Caco-2 (cell line): ENCODE measurements at regions not wholly inside any gene's neighbourhood (a gene's known extent, or its start where the extent isn't known, plus 50 kb on each side); places are given as distances from the start of the nearest gene placed in this dataset.
"Not testable (repeated sequence)": the region's sequence is repeated elsewhere in the genome, so short reads cannot be mapped to it uniquely, and the experiment has no call there.

Source experiments
- BruUV-seq: library from RNA; stranded (reverse); fragments of 400-500 nt; replicated peaks from 2 replicates; lab custom pipeline; 2021; lab: Mats Ljungman, UMichigan
- CTCF ChIA-PET: fragments of 300-600 bp; sonication (Branson Sonifier 250); formaldehyde crosslinking; loops from one replicate; lab custom pipeline; 2022; ENCODE audit warnings: antibody characterized with exemption; lab: Charles Lee
- POLR2A ChIA-PET: fragments of 300-600 bp; sonication (Branson Sonifier 250); formaldehyde crosslinking; loops from one replicate; lab custom pipeline; 2022; ENCODE audit warnings: antibody characterized with exemption; lab: Charles Lee
- DNase-seq, 2 experiments: peaks; one replicate each; pipeline versions ENCODE4 v3.0.0 to v3.0.0-alpha.2; 2020 to 2022
- H3K27me3 ChIP-seq: replicated peaks from 2 replicates; pipeline ENCODE4 v1.6.0; 2011; ENCODE audit warnings: low read length; ENCODE audit not compliant: control insufficient read depth, insufficient read depth
- H3K36me3 ChIP-seq: 2 replicates; pipeline ENCODE4 v1.5.1; 2011; ENCODE audit warnings: low read length; ENCODE audit not compliant: control insufficient read depth, insufficient read depth
- H3K4me1 ChIP-seq: fragments of 250-450 bp; sonication (Bioruptor Pico); 2 replicates; pipeline ENCODE4 v1.5.1; 2020; ENCODE audit warnings: mild to moderate bottlenecking
- H3K4me3 ChIP-seq: 2 replicates; pipeline ENCODE4 v1.5.1; 2011; ENCODE audit warnings: low read depth, mild to moderate bottlenecking, control low read depth, low read length
- H3K9me3 ChIP-seq: fragments of 250-450 bp; sonication (Bioruptor Pico); 2 replicates; pipeline ENCODE4 v1.5.1; 2020; ENCODE audit warnings: mild to moderate bottlenecking, moderate library complexity
- H3K27ac Mint-ChIP-seq: one replicate; pipeline ENCODE4 v1.8.0; 2022; ENCODE audit warnings: mixed read lengths; ENCODE audit not compliant: unreplicated experiment
- H3K27me3 Mint-ChIP-seq: one replicate; pipeline ENCODE4 v1.8.0; 2022; ENCODE audit warnings: mixed read lengths; ENCODE audit not compliant: insufficient read depth, unreplicated experiment
- H3K36me3 Mint-ChIP-seq: one replicate; pipeline ENCODE4 v1.8.0; 2022; ENCODE audit warnings: mild to moderate bottlenecking, mixed read lengths; ENCODE audit not compliant: insufficient read depth, unreplicated experiment
- H3K4me1 Mint-ChIP-seq: one replicate; pipeline ENCODE4 v1.8.0; 2022; ENCODE audit warnings: low read depth, mixed read lengths; ENCODE audit not compliant: unreplicated experiment
- H3K4me3 Mint-ChIP-seq: one replicate; pipeline ENCODE4 v1.8.0; 2022; ENCODE audit warnings: mild to moderate bottlenecking, moderate library complexity, mixed read lengths; ENCODE audit not compliant: unreplicated experiment
- H3K9me3 Mint-ChIP-seq: one replicate; pipeline ENCODE4 v1.8.0; 2022; ENCODE audit warnings: mixed read lengths; ENCODE audit not compliant: unreplicated experiment
- intact Hi-C: fragments of 100-400 bp; cut with micrococcal nuclease; formaldehyde crosslinking; loops from one replicate; pipeline ENCODE4 v1.10.0; 2022; ENCODE audit not compliant: unreplicated experiment

GRCh38 chr16:21503941-21504832 is 95.2 kb upstream of the METTL9 start:
- H3K4me3 ChIP-seq, H3K27me3 ChIP-seq, BruUV-seq, CTCF ChIA-PET, H3K27me3 Mint-ChIP-seq, POLR2A ChIA-PET, intact Hi-C loops, H3K9me3 Mint-ChIP-seq, H3K36me3 ChIP-seq, H3K4me1 Mint-ChIP-seq, H3K9me3 ChIP-seq: not testable (repeated sequence)
- peak overlapping the region; percentile 50 for H3K27ac Mint-ChIP-seq
- H3K4me3 Mint-ChIP-seq, result peak overlapping the region; percentile 81
- peaks cover 78% of the 10 kb centered on the region for H3K36me3 Mint-ChIP-seq
- DNase-seq, result peak; percentile 2 to 36
- H3K4me1 ChIP-seq, result peaks cover 15% of the 10 kb centered on the region

GRCh38 chr16:21505751-21506520 is 93.4 kb upstream of the METTL9 start:
- CTCF ChIA-PET, intact Hi-C loops, H3K36me3 ChIP-seq, BruUV-seq, H3K27me3 ChIP-seq, H3K27ac Mint-ChIP-seq, H3K4me3 Mint-ChIP-seq, H3K9me3 Mint-ChIP-seq, H3K27me3 Mint-ChIP-seq, H3K9me3 ChIP-seq, H3K4me3 ChIP-seq, POLR2A ChIA-PET: not testable (repeated sequence)
- H3K4me1 Mint-ChIP-seq, result peaks cover 15% of the 10 kb centered on the region
- H3K36me3 Mint-ChIP-seq, result peaks cover 95% of the 10 kb centered on the region
- peaks cover 24% of the 10 kb centered on the region for H3K4me1 ChIP-seq
- DNase-seq, result peak; percentile 0 to 10

GRCh38 chr16:21506857-21507456 is 92.4 kb upstream of the METTL9 start:
- H3K27ac Mint-ChIP-seq, H3K27me3 ChIP-seq, POLR2A ChIA-PET, H3K36me3 ChIP-seq, H3K4me3 ChIP-seq, intact Hi-C loops, H3K9me3 Mint-ChIP-seq, H3K4me3 Mint-ChIP-seq, H3K9me3 ChIP-seq, BruUV-seq, CTCF ChIA-PET, H3K27me3 Mint-ChIP-seq: not testable (repeated sequence)
- Mint-ChIP-seq H3K36me3 (peaks cover 95% of the 10 kb centered on the region), H3K4me1 (peaks cover 23% of the 10 kb centered on the region)
- H3K4me1 ChIP-seq, result peaks cover 24% of the 10 kb centered on the region
- peak; percentile 14 to 31 for DNase-seq

GRCh38 chr16:21507631-21508305 is 91.6 kb upstream of the METTL9 start:
- intact Hi-C loops, H3K36me3 ChIP-seq, H3K4me3 Mint-ChIP-seq, BruUV-seq, H3K9me3 ChIP-seq, H3K4me3 ChIP-seq, H3K27me3 ChIP-seq, H3K9me3 Mint-ChIP-seq, H3K27me3 Mint-ChIP-seq, POLR2A ChIA-PET: not testable (repeated sequence)
- H3K4me1 ChIP-seq, result peaks cover 24% of the 10 kb centered on the region
- DNase-seq, result peak; percentile 3 to 26
- CTCF ChIA-PET, result interaction anchor here (0.7 kb wide), 1 partner anchor 41 kb away, joined by 3 read pairs; no protein-coding TSS in a partner anchor
- peaks cover 22% of the 10 kb centered on the region for H3K4me1 Mint-ChIP-seq
- H3K36me3 Mint-ChIP-seq, result peaks cover 95% of the 10 kb centered on the region
- H3K27ac Mint-ChIP-seq, result peak overlapping the region; percentile 53

GRCh38 chr16:21508661-21509436 is 90.5 kb upstream of the METTL9 start:
- H3K9me3 ChIP-seq, H3K36me3 ChIP-seq, H3K27me3 Mint-ChIP-seq, intact Hi-C loops, H3K27me3 ChIP-seq, H3K9me3 Mint-ChIP-seq, POLR2A ChIA-PET, H3K4me3 Mint-ChIP-seq, H3K4me3 ChIP-seq, BruUV-seq: not testable (repeated sequence)
- Mint-ChIP-seq H3K36me3 (peaks cover 94% of the 10 kb centered on the region), H3K4me1 (peaks cover 16% of the 10 kb centered on the region), H3K27ac (peak overlapping the region; percentile 53)
- CTCF ChIA-PET, result interaction anchor here (0.7 kb wide), 1 partner anchor 40 kb away, joined by 3 read pairs; no protein-coding TSS in a partner anchor
- H3K4me1 ChIP-seq, result peaks cover 16% of the 10 kb centered on the region; the same call in 1 of the 2 replicates
- DNase-seq, result peak; percentile 2 to 30
